Erythroblast (primary cell): ENCODE measurements at regions not wholly inside any gene's neighbourhood (a gene's known extent, or its start where the extent isn't known, plus 50 kb on each side); places are given as distances from the start of the nearest gene placed in this dataset.

Source experiments
- DNase-seq, 2 experiments: peaks; one replicate each; lab custom pipeline; 2025; lab: John Stamatoyannopoulos, UW
- GATA1 ChIP-seq: IDR thresholded peaks from 2 replicates; pipeline ENCODE4 v1.6.1; 2011; ENCODE audit warnings: low read depth, mild to moderate bottlenecking, control low read depth, low read length, moderate library complexity
- POLR2A ChIP-seq: IDR thresholded peaks from 2 replicates; pipeline ENCODE4 v1.6.1; 2011; ENCODE audit warnings: mild to moderate bottlenecking, low read length

GRCh38 chr6:88287696-88288095 lies 121.5 kb upstream of the CNR1 start:
- TF ChIP-seq GATA1, result no peak
- no peak for TF ChIP-seq POLR2A
- no peak for DNase-seq

- no peak for DNase-seq
- no peak for TF ChIP-seq GATA1
- no peak for TF ChIP-seq POLR2A
Observed at GRCh38 chr6:88276331-88276730, 110.2 kb upstream of the CNR1 start.

GRCh38 chr6:88268508-88268907 lies 102.4 kb upstream of the CNR1 start:
- DNase-seq, result no peak
- TF ChIP-seq GATA1 (no peak), POLR2A (no peak)

GRCh38 chr6:88266126-88266525 lies 100.0 kb upstream of the CNR1 start:
- TF ChIP-seq POLR2A, result no peak
- no peak for TF ChIP-seq GATA1
- DNase-seq, result no peak

GRCh38 chr6:88263591-88263990 lies 97.4 kb upstream of the CNR1 start:
- TF ChIP-seq POLR2A (no peak), GATA1 (no peak)
- no peak for DNase-seq

- no peak for DNase-seq
- no peak for TF ChIP-seq POLR2A
- TF ChIP-seq GATA1, result no peak
Observed at GRCh38 chr6:88262332-88262731, 96.2 kb upstream of the CNR1 start.

GRCh38 chr6:88251301-88251700 lies 85.2 kb upstream of the CNR1 start:
- no peak for DNase-seq
- TF ChIP-seq POLR2A, result no peak
- no peak for TF ChIP-seq GATA1

- DNase-seq, result no peak
- TF ChIP-seq GATA1, result no peak
- TF ChIP-seq POLR2A, result no peak
Observed at GRCh38 chr6:88248709-88249321, 82.7 kb upstream of the CNR1 start.

GRCh38 chr6:88246654-88247053 lies 80.5 kb upstream of the CNR1 start:
- no peak for TF ChIP-seq POLR2A
- TF ChIP-seq GATA1, result no peak
- DNase-seq, result peak; percentile 42 to 83

GRCh38 chr6:88244721-88245120 lies 78.6 kb upstream of the CNR1 start:
- DNase-seq, result no peak
- TF ChIP-seq GATA1, result no peak
- TF ChIP-seq POLR2A, result no peak

- DNase-seq, result no peak
- TF ChIP-seq POLR2A, result no peak
- no peak for TF ChIP-seq GATA1
Observed at GRCh38 chr6:88238901-88239300, 72.8 kb upstream of the CNR1 start.

GRCh38 chr6:88238065-88238464 lies 71.9 kb upstream of the CNR1 start:
- DNase-seq, result peak; percentile 28 to 30
- TF ChIP-seq POLR2A (no peak), GATA1 (no peak)

- no peak for DNase-seq
- TF ChIP-seq POLR2A (no peak), GATA1 (no peak)
Observed at GRCh38 chr6:88236612-88237360, 70.6 kb upstream of the CNR1 start.

- DNase-seq, result no peak
- TF ChIP-seq GATA1, result no peak
- TF ChIP-seq POLR2A, result no peak
Observed at GRCh38 chr6:88232753-88233152, 66.6 kb upstream of the CNR1 start.
